GM21381 (cell line): ENCODE measurements at regions not wholly inside any gene's neighbourhood (a gene's known extent, or its start where the extent isn't known, plus 50 kb on each side); places are given as distances from the start of the nearest gene placed in this dataset.

Experiments used
- ATAC-seq: cut with Tn5 transposase; IDR thresholded peaks from one replicate; pipeline ENCODE4 v1.9.1; 2021; ENCODE audit warnings: mild to moderate bottlenecking, moderate library complexity; ENCODE audit not compliant: unreplicated experiment

DNA sequence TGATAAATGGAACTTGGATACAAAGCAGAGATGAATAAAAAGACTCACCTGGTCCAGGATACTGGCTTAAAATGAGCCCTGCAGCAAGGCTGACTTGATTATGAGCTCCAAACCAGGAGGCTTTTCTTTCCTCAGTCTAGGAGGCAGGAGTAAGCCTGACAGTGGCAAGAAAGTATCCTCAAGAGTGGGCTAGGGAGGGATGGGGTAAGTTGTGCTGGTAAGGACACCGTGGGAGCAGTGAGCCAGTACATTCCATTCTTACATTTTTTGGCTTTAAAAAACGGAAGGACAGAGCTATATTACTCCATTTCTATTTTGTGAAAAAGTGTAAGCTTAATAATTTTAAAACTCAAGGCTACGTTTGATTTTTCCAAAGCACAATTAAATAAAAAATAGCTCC lies 187.1 kb upstream of the DDI1 start:
- ATAC-seq = no peak

- no peak for ATAC-seq
Observed at GRCh38 chr11:103850419-103851165, 185.8 kb upstream of the DDI1 start.

- no peak for ATAC-seq
Observed at GRCh38 chr11:103851166-103851651, 185.2 kb upstream of the DDI1 start.
